HEK293 (cell line): ENCODE measurements at regions not wholly inside any gene's neighbourhood (a gene's known extent, or its start where the extent isn't known, plus 50 kb on each side); places are given as distances from the start of the nearest gene placed in this dataset.

Experiments
- CTCF ChIA-PET: fragments of 350-600 bp; formaldehyde crosslinking; extraction: SDS; loops from one replicate; lab custom pipeline; 2021; ENCODE audit warnings: antibody characterized with exemption; lab: Yijun Ruan, JAX
- POLR2A ChIA-PET: fragments of 300-600 bp; formaldehyde crosslinking; extraction: SDS; loops from one replicate; lab custom pipeline; 2020; ENCODE audit warnings: antibody characterized with exemption, inconsistent platforms; lab: Yijun Ruan, JAX
- H3K27ac ChIP-seq: fragments of 200-500 bp; sonication (Bioruptor generic); 2 replicates; pipeline ENCODE4 v1.5.1; 2014; ENCODE audit warnings: low read depth, low read length, control low read depth, inconsistent platforms; ENCODE audit errors: extremely low read depth
- H3K36me3 ChIP-seq, 2 experiments: fragments of 200-500 bp in 1 of 2; sonication (Bioruptor generic) in 1 of 2; 1 replicate in 1 of 2; 2 replicates in 1 of 2; pipeline ENCODE4 v1.5.1; 2014 to 2017; ENCODE audit warnings: inconsistent platforms in 2 of 2, low read length in 2 of 2; ENCODE audit not compliant: control insufficient read depth in 2 of 2, insufficient read depth in 1 of 2
- H3K4me1 ChIP-seq: fragments of 200-500 bp; sonication (Bioruptor generic); 2 replicates; pipeline ENCODE4 v1.5.1; 2014; ENCODE audit warnings: mild to moderate bottlenecking, low read length, inconsistent platforms; ENCODE audit not compliant: control insufficient read depth, insufficient read depth
- H3K4me3 ChIP-seq: 2 replicates; pipeline ENCODE4 v1.5.1; 2011; ENCODE audit warnings: low read depth, mild to moderate bottlenecking, control low read depth, low read length, moderate library complexity
- H3K9me3 ChIP-seq: fragments of 200-500 bp; sonication (Bioruptor generic); 2 replicates; pipeline ENCODE4 v1.5.1; 2014; ENCODE audit warnings: low read depth, low read length, inconsistent platforms; ENCODE audit not compliant: control insufficient read depth, insufficient read depth
- IKZF3 ChIP-seq: fragments of 450-650 bp; IDR thresholded peaks from 2 replicates; pipeline ENCODE4 v1.5.0; 2018; ENCODE audit warnings: missing biosample characterization, mild to moderate bottlenecking, missing genetic modification characterization, moderate library complexity
- KLF16 ChIP-seq: fragments of 450-650 bp; formaldehyde crosslinking; IDR thresholded peaks from 2 replicates; pipeline ENCODE4 v1.5.1; 2017; ENCODE audit warnings: missing biosample characterization, missing genetic modification characterization
- KLF9 ChIP-seq: fragments of 450-650 bp; formaldehyde crosslinking; IDR thresholded peaks from 2 replicates; pipeline ENCODE4 v1.5.1; 2016; ENCODE audit warnings: missing biosample characterization, missing genetic modification characterization, low read depth
- OSR2 ChIP-seq: fragments of 450-650 bp; formaldehyde crosslinking; IDR thresholded peaks from 2 replicates; pipeline ENCODE4 v1.5.1; 2016; ENCODE audit warnings: missing biosample characterization, missing genetic modification characterization
- ZBTB17 ChIP-seq: fragments of 450-650 bp; formaldehyde crosslinking; IDR thresholded peaks from 2 replicates; pipeline ENCODE4 v1.5.1; 2016; ENCODE audit warnings: missing biosample characterization, missing genetic modification characterization
- ZNF10 ChIP-seq: fragments of 450-650 bp; formaldehyde crosslinking; IDR thresholded peaks from 2 replicates; pipeline ENCODE4 v1.5.1; 2017; ENCODE audit warnings: missing biosample characterization, missing genetic modification characterization
- ZNF121 ChIP-seq: fragments of 450-650 bp; formaldehyde crosslinking; IDR thresholded peaks from 2 replicates; pipeline ENCODE4 v1.5.1; 2016; ENCODE audit warnings: missing biosample characterization, missing genetic modification characterization
- ZNF146 ChIP-seq: fragments of 450-650 bp; formaldehyde crosslinking; IDR thresholded peaks from 2 replicates; pipeline ENCODE4 v1.5.1; 2016; ENCODE audit warnings: missing biosample characterization, missing genetic modification characterization
- ZNF184 ChIP-seq: fragments of 450-650 bp; IDR thresholded peaks from 2 replicates; pipeline ENCODE4 v1.5.1; 2018; ENCODE audit warnings: missing biosample characterization, mild to moderate bottlenecking, missing genetic modification characterization
- ZNF211 ChIP-seq: fragments of 450-650 bp; formaldehyde crosslinking; IDR thresholded peaks from 2 replicates; pipeline ENCODE4 v1.5.1; 2016; ENCODE audit warnings: low read depth, missing biosample characterization, missing genetic modification characterization
- ZNF266 ChIP-seq: fragments of 450-650 bp; formaldehyde crosslinking; IDR thresholded peaks from 2 replicates; pipeline ENCODE4 v1.5.1; 2016; ENCODE audit warnings: missing biosample characterization, missing genetic modification characterization, low read depth
- ZNF423 ChIP-seq: fragments of 450-650 bp; formaldehyde crosslinking; IDR thresholded peaks from 2 replicates; pipeline ENCODE4 v1.5.1; 2016; ENCODE audit warnings: missing biosample characterization, missing genetic modification characterization
- ZNF426 ChIP-seq: fragments of 450-650 bp; formaldehyde crosslinking; IDR thresholded peaks from 2 replicates; pipeline ENCODE4 v1.5.1; 2017; ENCODE audit warnings: missing biosample characterization, missing genetic modification characterization, mild to moderate bottlenecking, inconsistent platforms, moderate library complexity
- ZNF514 ChIP-seq: fragments of 450-650 bp; formaldehyde crosslinking; IDR thresholded peaks from 2 replicates; pipeline ENCODE4 v1.5.1; 2016; ENCODE audit warnings: missing biosample characterization, missing genetic modification characterization
- ZNF548 ChIP-seq: fragments of 450-650 bp; formaldehyde crosslinking; IDR thresholded peaks from 2 replicates; pipeline ENCODE4 v1.5.1; 2016; ENCODE audit warnings: missing biosample characterization, missing genetic modification characterization
- ZNF555 ChIP-seq: fragments of 450-650 bp; formaldehyde crosslinking; conservative IDR thresholded peaks from 2 replicates; pipeline ENCODE4 v1.5.1; 2017; ENCODE audit warnings: missing biosample characterization, mild to moderate bottlenecking, missing genetic modification characterization, inconsistent platforms
- ZNF623 ChIP-seq: fragments of 450-650 bp; formaldehyde crosslinking; IDR thresholded peaks from 2 replicates; pipeline ENCODE4 v1.5.1; 2016; ENCODE audit warnings: missing biosample characterization, missing genetic modification characterization
- ZNF837 ChIP-seq: fragments of 450-650 bp; formaldehyde crosslinking; IDR thresholded peaks from 2 replicates; pipeline ENCODE4 v1.5.1; 2016; ENCODE audit warnings: missing biosample characterization, missing genetic modification characterization
- TF ChIP-seq, protein P1 (sequence below): fragments of 450-650 bp; formaldehyde crosslinking; IDR thresholded peaks from 2 replicates; pipeline ENCODE4 v1.5.1; 2017; ENCODE audit warnings: missing biosample characterization, missing genetic modification characterization
- TF ChIP-seq, protein P2 (sequence below): fragments of 450-650 bp; formaldehyde crosslinking; IDR thresholded peaks from 2 replicates; pipeline ENCODE4 v1.5.1; 2017; ENCODE audit warnings: missing biosample characterization, mild to moderate bottlenecking, missing genetic modification characterization, moderate library complexity
- TF ChIP-seq, protein P3 (sequence below): fragments of 450-650 bp; formaldehyde crosslinking; IDR thresholded peaks from 2 replicates; pipeline ENCODE4 v1.5.1; 2016; ENCODE audit warnings: missing biosample characterization, missing genetic modification characterization
- TF ChIP-seq, protein P4 (sequence below): fragments of 450-650 bp; formaldehyde crosslinking; IDR thresholded peaks from 2 replicates; pipeline ENCODE4 v1.5.1; 2016; ENCODE audit warnings: missing biosample characterization, missing genetic modification characterization

DNA sequence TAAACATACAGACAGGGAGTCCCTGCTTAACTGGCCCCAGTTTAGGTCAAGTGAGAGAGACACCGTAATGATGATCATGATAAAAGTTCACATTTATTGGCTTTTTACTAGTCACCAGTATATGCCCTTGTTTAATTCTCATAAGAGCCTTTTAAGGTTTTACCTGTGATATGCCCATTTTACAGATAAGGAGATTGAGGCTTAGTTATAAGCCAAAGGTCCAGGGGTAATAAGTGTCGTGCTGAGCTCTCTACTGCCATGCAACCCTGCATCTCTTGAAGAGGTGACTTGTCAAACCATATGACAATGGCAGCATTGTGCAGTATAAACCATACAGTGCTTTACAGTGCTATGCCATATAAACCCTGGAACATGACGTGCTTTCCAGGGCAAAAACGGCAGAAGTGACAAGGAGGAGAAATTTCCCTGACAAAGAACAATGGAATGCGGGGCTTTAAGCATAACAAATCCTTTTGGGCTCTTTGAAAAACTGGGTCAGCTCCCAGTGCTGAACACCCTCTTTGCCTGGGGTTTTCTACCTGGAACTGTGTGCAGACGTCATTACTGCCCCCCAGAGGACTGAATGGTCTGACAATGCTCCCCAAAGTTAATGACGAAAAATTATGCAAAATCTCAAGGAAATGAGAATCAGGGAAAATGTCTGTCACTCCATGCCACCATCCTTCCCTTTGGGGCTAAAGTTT, 59.7 kb upstream of the C14orf132 start:
- H3K4me3 ChIP-seq: no peak overlapping the region
- ChIA-PET POLR2A (no interaction called here), CTCF (interaction anchor here (0.7 to 1.7 kb wide), 5 partner anchors 11 to 408 kb away, joined by 3 to 7 read pairs (median 3); no protein-coding TSS in a partner anchor)
- no peaks in the 10 kb centered on the region for H3K4me1 ChIP-seq
- TF ChIP-seq ZNF548 (tag by site-specific recombination) (no peak), ZNF426 (tag by site-specific recombination) (no peak)
- H3K9me3 ChIP-seq: no peaks in the 10 kb centered on the region
- no peaks in the 10 kb centered on the region for H3K36me3 ChIP-seq
- H3K27ac ChIP-seq: no peak overlapping the region

DNA sequence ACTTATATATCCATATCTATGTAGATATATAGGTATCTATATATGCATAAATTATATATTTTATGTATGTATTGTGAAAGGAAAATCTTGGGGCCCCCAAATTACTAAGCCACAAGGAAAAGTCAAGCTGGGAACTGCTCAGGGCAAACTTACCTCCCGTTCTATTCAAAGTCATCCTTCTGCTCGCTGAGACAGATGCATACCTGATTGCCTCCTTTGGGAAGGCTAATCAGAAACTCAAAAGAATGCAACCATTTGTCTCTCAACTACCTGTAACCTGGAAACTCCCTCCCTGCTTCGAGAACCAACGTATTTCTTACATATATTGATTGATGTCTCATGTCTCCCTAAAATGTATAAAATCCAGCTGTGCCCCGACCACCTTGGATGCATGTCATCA, 58.8 kb upstream of the C14orf132 start:
- H3K4me1 ChIP-seq: no peaks in the 10 kb centered on the region
- TF ChIP-seq, protein P1, sequence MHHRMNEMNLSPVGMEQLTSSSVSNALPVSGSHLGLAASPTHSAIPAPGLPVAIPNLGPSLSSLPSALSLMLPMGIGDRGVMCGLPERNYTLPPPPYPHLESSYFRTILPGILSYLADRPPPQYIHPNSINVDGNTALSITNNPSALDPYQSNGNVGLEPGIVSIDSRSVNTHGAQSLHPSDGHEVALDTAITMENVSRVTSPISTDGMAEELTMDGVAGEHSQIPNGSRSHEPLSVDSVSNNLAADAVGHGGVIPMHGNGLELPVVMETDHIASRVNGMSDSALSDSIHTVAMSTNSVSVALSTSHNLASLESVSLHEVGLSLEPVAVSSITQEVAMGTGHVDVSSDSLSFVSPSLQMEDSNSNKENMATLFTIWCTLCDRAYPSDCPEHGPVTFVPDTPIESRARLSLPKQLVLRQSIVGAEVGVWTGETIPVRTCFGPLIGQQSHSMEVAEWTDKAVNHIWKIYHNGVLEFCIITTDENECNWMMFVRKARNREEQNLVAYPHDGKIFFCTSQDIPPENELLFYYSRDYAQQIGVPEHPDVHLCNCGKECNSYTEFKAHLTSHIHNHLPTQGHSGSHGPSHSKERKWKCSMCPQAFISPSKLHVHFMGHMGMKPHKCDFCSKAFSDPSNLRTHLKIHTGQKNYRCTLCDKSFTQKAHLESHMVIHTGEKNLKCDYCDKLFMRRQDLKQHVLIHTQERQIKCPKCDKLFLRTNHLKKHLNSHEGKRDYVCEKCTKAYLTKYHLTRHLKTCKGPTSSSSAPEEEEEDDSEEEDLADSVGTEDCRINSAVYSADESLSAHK (tag by site-specific recombination): no peak
- TF ChIP-seq, protein P2, sequence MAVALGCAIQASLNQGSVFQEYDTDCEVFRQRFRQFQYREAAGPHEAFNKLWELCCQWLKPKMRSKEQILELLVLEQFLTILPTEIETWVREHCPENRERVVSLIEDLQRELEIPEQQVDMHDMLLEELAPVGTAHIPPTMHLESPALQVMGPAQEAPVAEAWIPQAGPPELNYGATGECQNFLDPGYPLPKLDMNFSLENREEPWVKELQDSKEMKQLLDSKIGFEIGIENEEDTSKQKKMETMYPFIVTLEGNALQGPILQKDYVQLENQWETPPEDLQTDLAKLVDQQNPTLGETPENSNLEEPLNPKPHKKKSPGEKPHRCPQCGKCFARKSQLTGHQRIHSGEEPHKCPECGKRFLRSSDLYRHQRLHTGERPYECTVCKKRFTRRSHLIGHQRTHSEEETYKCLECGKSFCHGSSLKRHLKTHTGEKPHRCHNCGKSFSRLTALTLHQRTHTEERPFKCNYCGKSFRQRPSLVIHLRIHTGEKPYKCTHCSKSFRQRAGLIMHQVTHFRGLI (tag by site-specific recombination): no peak
- TF ChIP-seq, protein P3, sequence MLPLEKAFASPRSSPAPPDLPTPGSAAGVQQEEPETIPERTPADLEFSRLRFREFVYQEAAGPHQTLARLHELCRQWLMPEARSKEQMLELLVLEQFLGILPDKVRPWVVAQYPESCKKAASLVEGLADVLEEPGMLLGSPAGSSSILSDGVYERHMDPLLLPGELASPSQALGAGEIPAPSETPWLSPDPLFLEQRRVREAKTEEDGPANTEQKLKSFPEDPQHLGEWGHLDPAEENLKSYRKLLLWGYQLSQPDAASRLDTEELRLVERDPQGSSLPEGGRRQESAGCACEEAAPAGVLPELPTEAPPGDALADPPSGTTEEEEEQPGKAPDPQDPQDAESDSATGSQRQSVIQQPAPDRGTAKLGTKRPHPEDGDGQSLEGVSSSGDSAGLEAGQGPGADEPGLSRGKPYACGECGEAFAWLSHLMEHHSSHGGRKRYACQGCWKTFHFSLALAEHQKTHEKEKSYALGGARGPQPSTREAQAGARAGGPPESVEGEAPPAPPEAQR (tag by site-specific recombination): no peak
- TF ChIP-seq ZNF623 (tag by site-specific recombination) (no peak), ZNF555 (tag by site-specific recombination) (no peak)
- TF ChIP-seq, all 188 proteins: peak for 0
- Histone ChIP-seq H3K4me3 (no peak overlapping the region), H3K36me3 (no peaks in the 10 kb centered on the region), H3K27ac (no peak overlapping the region), H3K9me3 (no peaks in the 10 kb centered on the region)
- CTCF ChIA-PET: interaction anchor here (0.6 to 1.7 kb wide), 5 partner anchors 12 to 883 kb away, joined by 3 to 7 read pairs (median 4); no protein-coding TSS in a partner anchor
- POLR2A ChIA-PET: no interaction called here

DNA sequence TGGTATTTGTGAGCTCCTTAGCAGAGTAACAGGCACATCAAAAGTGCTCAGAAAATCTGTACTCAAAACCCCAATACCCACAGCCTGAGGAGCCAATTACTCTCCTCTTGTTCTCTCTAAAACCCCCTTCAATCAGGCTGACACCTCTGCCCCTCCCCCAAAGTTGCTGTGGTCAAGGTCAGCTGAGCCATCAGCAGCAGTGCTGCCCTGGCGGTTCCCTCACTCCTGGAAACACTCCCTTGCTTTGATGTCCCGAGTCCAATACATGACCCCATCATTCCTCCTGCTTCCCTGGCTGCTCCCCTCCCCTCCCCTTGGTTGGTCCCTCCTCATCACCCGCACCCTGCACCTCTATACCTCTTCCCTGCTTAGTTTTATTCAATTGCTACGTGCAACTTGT, 57.2 kb upstream of the C14orf132 start:
- CTCF ChIA-PET: interaction anchor here (1.2 kb wide), 1 partner anchor 138 kb away, joined by 3 read pairs; no protein-coding TSS in a partner anchor
- H3K36me3 ChIP-seq: no peaks in the 10 kb centered on the region
- no peaks in the 10 kb centered on the region for H3K4me1 ChIP-seq
- H3K9me3 ChIP-seq: no peaks in the 10 kb centered on the region
- TF ChIP-seq OSR2 (tag by site-specific recombination) (no peak), ZNF514 (tag by site-specific recombination) (no peak), ZNF146 (no peak), KLF9 (no peak)
- POLR2A ChIA-PET: no interaction called here
- no peak overlapping the region for H3K27ac ChIP-seq
- H3K4me3 ChIP-seq: no peak overlapping the region

DNA sequence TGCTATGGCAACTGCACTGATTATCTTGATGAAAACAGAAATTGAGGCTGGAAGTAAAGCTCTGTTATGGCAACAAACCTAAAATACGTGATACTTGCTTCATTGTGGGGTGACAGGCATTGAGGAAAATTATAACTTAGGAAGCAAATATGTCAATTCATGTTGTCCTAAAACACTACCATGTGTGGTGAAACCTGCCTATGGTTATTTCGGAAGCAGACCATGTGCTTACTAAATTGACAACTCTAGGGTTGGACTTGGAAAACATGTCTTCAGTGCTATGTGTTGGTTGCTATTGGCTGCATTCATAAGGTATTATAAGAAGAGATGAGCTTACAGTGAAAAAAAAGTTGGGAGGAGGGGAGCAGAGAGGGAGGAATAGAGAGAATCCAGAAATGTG, 55.0 kb upstream of the C14orf132 start:
- no peaks in the 10 kb centered on the region for H3K36me3 ChIP-seq
- H3K4me3 ChIP-seq: no peak overlapping the region
- H3K27ac ChIP-seq: no peak overlapping the region
- H3K4me1 ChIP-seq: no peaks in the 10 kb centered on the region
- no peaks in the 10 kb centered on the region for H3K9me3 ChIP-seq
- ChIA-PET CTCF (interaction anchor here (0.7 to 0.9 kb wide), 2 partner anchors 267 to 505 kb away, joined by 3 to 4 read pairs; no protein-coding TSS in a partner anchor), POLR2A (no interaction called here)
- TF ChIP-seq, protein P4, sequence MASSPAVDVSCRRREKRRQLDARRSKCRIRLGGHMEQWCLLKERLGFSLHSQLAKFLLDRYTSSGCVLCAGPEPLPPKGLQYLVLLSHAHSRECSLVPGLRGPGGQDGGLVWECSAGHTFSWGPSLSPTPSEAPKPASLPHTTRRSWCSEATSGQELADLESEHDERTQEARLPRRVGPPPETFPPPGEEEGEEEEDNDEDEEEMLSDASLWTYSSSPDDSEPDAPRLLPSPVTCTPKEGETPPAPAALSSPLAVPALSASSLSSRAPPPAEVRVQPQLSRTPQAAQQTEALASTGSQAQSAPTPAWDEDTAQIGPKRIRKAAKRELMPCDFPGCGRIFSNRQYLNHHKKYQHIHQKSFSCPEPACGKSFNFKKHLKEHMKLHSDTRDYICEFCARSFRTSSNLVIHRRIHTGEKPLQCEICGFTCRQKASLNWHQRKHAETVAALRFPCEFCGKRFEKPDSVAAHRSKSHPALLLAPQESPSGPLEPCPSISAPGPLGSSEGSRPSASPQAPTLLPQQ: no peak
- TF ChIP-seq ZNF121 (tag by site-specific recombination) (no peak), OSR2 (tag by site-specific recombination) (no peak), ZNF266 (tag by site-specific recombination) (no peak), ZBTB17 (no peak), ZNF837 (no peak), ZNF423 (no peak), ZNF211 (tag by site-specific recombination) (no peak), ZNF184 (tag by site-specific recombination) (no peak), IKZF3 (tag by site-specific recombination) (no peak), ZNF10 (no peak), KLF16 (tag by site-specific recombination) (no peak)
